ENCODE measurements at regions not wholly inside any gene's neighbourhood (a gene's known extent, or its start where the extent isn't known, plus 50 kb on each side); places are given as distances from the start of the nearest gene placed in this dataset.
"Not testable (repeated sequence)": the region's sequence is repeated elsewhere in the genome, so short reads cannot be mapped to it uniquely, and the experiment has no call there.

DNA sequence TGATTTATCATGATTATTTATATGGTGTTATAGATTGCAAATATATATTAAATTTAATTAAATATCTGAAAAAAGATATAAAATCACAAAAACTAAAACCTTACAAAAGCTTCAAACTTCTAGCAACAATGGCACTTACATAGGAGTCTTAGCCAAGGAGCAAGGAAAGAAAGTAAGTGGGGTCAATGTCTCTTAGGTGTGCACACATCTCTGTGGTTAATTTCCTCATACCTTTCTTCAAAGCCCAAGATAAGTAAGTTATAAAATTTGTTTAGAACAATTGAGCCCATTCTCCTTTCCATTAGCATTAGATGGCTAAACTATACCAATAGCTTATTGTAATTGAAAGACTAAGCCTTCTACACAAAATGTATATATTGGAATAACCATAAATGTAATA lies 161.6 kb upstream of the PDE4D start (continued):
- TF ChIP-seq, protein P1, sequence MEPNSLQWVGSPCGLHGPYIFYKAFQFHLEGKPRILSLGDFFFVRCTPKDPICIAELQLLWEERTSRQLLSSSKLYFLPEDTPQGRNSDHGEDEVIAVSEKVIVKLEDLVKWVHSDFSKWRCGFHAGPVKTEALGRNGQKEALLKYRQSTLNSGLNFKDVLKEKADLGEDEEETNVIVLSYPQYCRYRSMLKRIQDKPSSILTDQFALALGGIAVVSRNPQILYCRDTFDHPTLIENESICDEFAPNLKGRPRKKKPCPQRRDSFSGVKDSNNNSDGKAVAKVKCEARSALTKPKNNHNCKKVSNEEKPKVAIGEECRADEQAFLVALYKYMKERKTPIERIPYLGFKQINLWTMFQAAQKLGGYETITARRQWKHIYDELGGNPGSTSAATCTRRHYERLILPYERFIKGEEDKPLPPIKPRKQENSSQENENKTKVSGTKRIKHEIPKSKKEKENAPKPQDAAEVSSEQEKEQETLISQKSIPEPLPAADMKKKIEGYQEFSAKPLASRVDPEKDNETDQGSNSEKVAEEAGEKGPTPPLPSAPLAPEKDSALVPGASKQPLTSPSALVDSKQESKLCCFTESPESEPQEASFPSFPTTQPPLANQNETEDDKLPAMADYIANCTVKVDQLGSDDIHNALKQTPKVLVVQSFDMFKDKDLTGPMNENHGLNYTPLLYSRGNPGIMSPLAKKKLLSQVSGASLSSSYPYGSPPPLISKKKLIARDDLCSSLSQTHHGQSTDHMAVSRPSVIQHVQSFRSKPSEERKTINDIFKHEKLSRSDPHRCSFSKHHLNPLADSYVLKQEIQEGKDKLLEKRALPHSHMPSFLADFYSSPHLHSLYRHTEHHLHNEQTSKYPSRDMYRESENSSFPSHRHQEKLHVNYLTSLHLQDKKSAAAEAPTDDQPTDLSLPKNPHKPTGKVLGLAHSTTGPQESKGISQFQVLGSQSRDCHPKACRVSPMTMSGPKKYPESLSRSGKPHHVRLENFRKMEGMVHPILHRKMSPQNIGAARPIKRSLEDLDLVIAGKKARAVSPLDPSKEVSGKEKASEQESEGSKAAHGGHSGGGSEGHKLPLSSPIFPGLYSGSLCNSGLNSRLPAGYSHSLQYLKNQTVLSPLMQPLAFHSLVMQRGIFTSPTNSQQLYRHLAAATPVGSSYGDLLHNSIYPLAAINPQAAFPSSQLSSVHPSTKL (CRISPR knock-in tag; IDR thresholded peaks at IDR 0.05): no peak
- TF ChIP-seq SAFB2 (CRISPR knock-in tag; IDR thresholded peaks at IDR 0.05; ENCODE audit: borderline replicate concordance, low read depth): no peak

DNA sequence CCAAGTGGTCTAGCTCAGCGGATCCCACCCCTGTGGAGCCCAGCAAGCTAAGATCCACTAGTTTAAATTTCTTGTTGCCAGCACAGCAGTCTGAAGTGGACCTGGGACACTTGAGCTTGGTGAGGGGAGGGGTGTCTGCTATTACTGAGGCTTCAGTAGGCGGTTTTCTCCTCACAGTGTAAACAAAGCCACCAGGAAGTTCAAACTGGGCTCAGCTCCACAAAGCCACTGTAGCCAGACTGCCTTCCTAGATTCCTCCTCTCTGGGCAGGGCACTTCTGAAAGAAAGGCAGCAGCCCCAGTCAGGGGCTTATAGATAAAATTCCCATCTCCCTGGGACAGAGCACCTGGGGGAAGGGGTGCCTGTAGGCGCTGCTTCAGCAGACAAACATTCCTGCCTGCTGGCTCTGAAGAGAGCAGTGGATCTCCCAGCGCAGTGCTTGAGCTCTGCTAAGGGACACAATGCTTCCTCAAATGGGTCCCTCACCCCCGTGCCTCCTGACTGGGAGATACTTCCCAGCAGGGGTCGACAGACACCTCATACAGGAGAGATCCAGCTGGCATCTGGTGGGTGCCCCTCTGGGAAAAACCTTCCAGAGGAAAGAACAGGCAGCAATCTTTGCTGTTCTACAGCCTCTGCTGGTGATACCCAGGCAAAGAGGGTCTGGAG lies 148.6 kb upstream of the PDE4D start:
- FAIRE-seq; CTCF ChIA-PET (ENCODE audit: low intra/inter-chr PET ratio, low total read pairs); ATAC-seq: not testable (repeated sequence)

DNA sequence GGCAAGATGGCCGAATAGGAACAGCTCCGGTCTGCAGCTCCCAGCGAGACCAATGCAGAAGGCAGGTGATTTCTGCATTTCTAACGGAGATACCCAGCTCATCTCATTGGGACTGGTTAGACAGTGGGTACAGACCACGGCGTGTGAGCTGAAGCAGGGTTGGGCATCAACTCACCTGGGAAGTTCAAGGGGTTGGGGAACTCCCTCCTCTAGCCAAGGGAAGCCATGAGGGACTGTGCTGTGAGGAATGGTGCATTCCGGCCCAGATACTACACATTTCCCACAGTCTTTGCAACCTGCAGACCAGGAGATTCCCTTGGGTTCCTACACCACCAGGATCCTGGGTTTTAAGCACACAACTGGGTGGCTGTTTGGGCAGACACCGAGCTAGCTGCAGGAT lies 148.0 kb upstream of the PDE4D start:
- H3K36me3 ChIP-seq (replicated peaks in 1 of 2; ENCODE audit: control insufficient read depth in 1 of 2, insufficient read depth in 2 of 2, low read length in 2 of 2); H3K79me2 ChIP-seq (ENCODE audit: insufficient read depth, low read length); in situ Hi-C loops (cut with HindIII; ENCODE audit: extremely low pct_ligation_motif_present, low pct_unique_long_range_greater_than_20kb); H3K4me3 ChIP-seq (replicated peaks in 1 of 3; ENCODE audit: insufficient read depth in 1 of 3, low read depth in 2 of 3, low read length in 3 of 3); H3K27ac ChIP-seq (ENCODE audit: extremely low read length, insufficient read depth, low read length); BruUV-seq (replicated peaks); H4K20me1 ChIP-seq (ENCODE audit: insufficient read depth, low read length); H3K4me1 ChIP-seq (ENCODE audit: insufficient read depth, low read length); ATAC-seq; intact Hi-C loops (cut with micrococcal nuclease; ENCODE audit: unreplicated experiment); H3K9ac ChIP-seq (ENCODE audit: insufficient read depth, low read depth, low read length); H3K9me3 ChIP-seq (ENCODE audit: low read length); FAIRE-seq; POLR2A ChIA-PET; CTCF ChIA-PET (ENCODE audit: low intra/inter-chr PET ratio, low total read pairs); DNase-seq (ENCODE audit: low spot score); H3K27me3 ChIP-seq (ENCODE audit: control insufficient read depth in 1 of 2, insufficient read depth in 2 of 2, low read length in 2 of 2); H2AFZ ChIP-seq (ENCODE audit: low read length); H3K4me2 ChIP-seq (ENCODE audit: low read depth, low read length): not testable (repeated sequence)
- WGBS (ENCODE audit: low lambda C conversion rate): no CpG with 5 or more reads among the region's 8 CpGs

More for the DNA sequence above, 148.6 kb upstream of the PDE4D start:
- H3K27me3 ChIP-seq (ENCODE audit: control insufficient read depth in 1 of 2, insufficient read depth in 2 of 2, low read length in 2 of 2); intact Hi-C loops (cut with micrococcal nuclease; ENCODE audit: unreplicated experiment); H3K9me3 ChIP-seq (ENCODE audit: low read length); in situ Hi-C loops (cut with HindIII; ENCODE audit: extremely low pct_ligation_motif_present, low pct_unique_long_range_greater_than_20kb); H4K20me1 ChIP-seq (ENCODE audit: insufficient read depth, low read length); H3K36me3 ChIP-seq (replicated peaks in 1 of 2; ENCODE audit: control insufficient read depth in 1 of 2, insufficient read depth in 2 of 2, low read length in 2 of 2); H3K79me2 ChIP-seq (ENCODE audit: insufficient read depth, low read length); DNase-seq (ENCODE audit: low spot score); H3K27ac ChIP-seq (ENCODE audit: extremely low read length, insufficient read depth, low read length); BruUV-seq (replicated peaks); H3K4me3 ChIP-seq (replicated peaks in 1 of 3; ENCODE audit: insufficient read depth in 1 of 3, low read depth in 2 of 3, low read length in 3 of 3); H2AFZ ChIP-seq (ENCODE audit: low read length); POLR2A ChIA-PET; H3K4me1 ChIP-seq (ENCODE audit: insufficient read depth, low read length); H3K9ac ChIP-seq (ENCODE audit: insufficient read depth, low read depth, low read length); H3K4me2 ChIP-seq (ENCODE audit: low read depth, low read length): not testable (repeated sequence)
- WGBS (ENCODE audit: low lambda C conversion rate): no CpG with 5 or more reads among the region's 6 CpGs
